T-helper 1 cell treated with Interleukin-12 subunit alpha and Interleukin-12 subunit beta and Interleukin-4 antibody, amounts not matched to agents 30 μg/mL and 1 μg/mL, for 36 hours (primary cell): ENCODE measurements at regions not wholly inside any gene's neighbourhood (a gene's known extent, or its start where the extent isn't known, plus 50 kb on each side); places are given as distances from the start of the nearest gene placed in this dataset.
"Not testable (repeated sequence)": the region's sequence is repeated elsewhere in the genome, so short reads cannot be mapped to it uniquely, and the experiment has no call there.

Source experiments
- H3K27ac Mint-ChIP-seq: one replicate; pipeline ENCODE4 v1.8.0; 2021; ENCODE audit warnings: mild to moderate bottlenecking, mixed read lengths
- H3K27me3 Mint-ChIP-seq: one replicate; pipeline ENCODE4 v1.8.0; 2021; ENCODE audit warnings: low read depth, mixed read lengths
- H3K36me3 Mint-ChIP-seq: one replicate; pipeline ENCODE4 v1.8.0; 2021; ENCODE audit warnings: low read depth, mixed read lengths
- H3K4me1 Mint-ChIP-seq: one replicate; pipeline ENCODE4 v1.8.0; 2021; ENCODE audit warnings: low read depth, mixed read lengths
- H3K4me3 Mint-ChIP-seq: one replicate; pipeline ENCODE4 v1.8.0; 2021; ENCODE audit warnings: mild to moderate bottlenecking, moderate library complexity, mixed read lengths
- H3K9me3 Mint-ChIP-seq: one replicate; pipeline ENCODE4 v1.8.0; 2021; ENCODE audit warnings: mixed read lengths

GRCh38 chr3:140770977-140771667, 93.3 kb downstream of the TRIM42 start:
- Mint-ChIP-seq H3K4me1 (peaks cover 13% of the 10 kb centered on the region), H3K27me3 (peaks cover 7% of the 10 kb centered on the region), H3K4me3 (no peak overlapping the region), H3K9me3 (peaks cover 7% of the 10 kb centered on the region), H3K27ac (no peak overlapping the region), H3K36me3 (no peaks in the 10 kb centered on the region)

- Mint-ChIP-seq H3K27ac (no peak overlapping the region), H3K4me1 (peaks cover 4% of the 10 kb centered on the region), H3K9me3 (peaks cover 14% of the 10 kb centered on the region), H3K27me3 (peaks cover 4% of the 10 kb centered on the region), H3K4me3 (no peak overlapping the region), H3K36me3 (peaks cover 5% of the 10 kb centered on the region)
Measured at GRCh38 chr3:140777631-140778233, 99.9 kb downstream of the TRIM42 start.

- H3K36me3 Mint-ChIP-seq = no peaks in the 10 kb centered on the region
- peaks cover 8% of the 10 kb centered on the region for H3K27me3 Mint-ChIP-seq
- no peaks in the 10 kb centered on the region for H3K4me1 Mint-ChIP-seq
- H3K9me3 Mint-ChIP-seq = peaks cover 13% of the 10 kb centered on the region
- no peak overlapping the region for H3K4me3 Mint-ChIP-seq
- no peak overlapping the region for H3K27ac Mint-ChIP-seq
Measured at GRCh38 chr3:140791368-140791767, 113.5 kb downstream of the TRIM42 start.

GRCh38 chr3:140794507-140794906, 116.6 kb downstream of the TRIM42 start:
- no peak overlapping the region for H3K4me3 Mint-ChIP-seq

GRCh38 chr3:140802898-140803297, 125.0 kb downstream of the TRIM42 start:
- not testable (repeated sequence) for H3K4me1 Mint-ChIP-seq, H3K27me3 Mint-ChIP-seq, H3K4me3 Mint-ChIP-seq, H3K36me3 Mint-ChIP-seq, H3K27ac Mint-ChIP-seq
- H3K9me3 Mint-ChIP-seq = peaks cover 37% of the 10 kb centered on the region

More at GRCh38 chr3:140794507-140794906, 116.6 kb downstream of the TRIM42 start:
- no peaks in the 10 kb centered on the region for H3K4me1 Mint-ChIP-seq
- H3K9me3 Mint-ChIP-seq = peaks cover 13% of the 10 kb centered on the region
- no peaks in the 10 kb centered on the region for H3K36me3 Mint-ChIP-seq
- no peak overlapping the region for H3K27ac Mint-ChIP-seq
- H3K27me3 Mint-ChIP-seq = peaks cover 4% of the 10 kb centered on the region

- H3K9me3 Mint-ChIP-seq = peaks cover 17% of the 10 kb centered on the region
- H3K36me3 Mint-ChIP-seq = no peaks in the 10 kb centered on the region
- no peaks in the 10 kb centered on the region for H3K4me1 Mint-ChIP-seq
- no peak overlapping the region for H3K4me3 Mint-ChIP-seq
- H3K27me3 Mint-ChIP-seq = peaks cover 13% of the 10 kb centered on the region
- no peak overlapping the region for H3K27ac Mint-ChIP-seq
Measured at GRCh38 chr3:140809316-140809715, 131.5 kb downstream of the TRIM42 start.

- H3K4me1 Mint-ChIP-seq = no peaks in the 10 kb centered on the region
- peaks cover 11% of the 10 kb centered on the region for H3K9me3 Mint-ChIP-seq
- no peak overlapping the region for H3K27ac Mint-ChIP-seq
- H3K27me3 Mint-ChIP-seq = peaks cover 13% of the 10 kb centered on the region
- no peaks in the 10 kb centered on the region for H3K36me3 Mint-ChIP-seq
- H3K4me3 Mint-ChIP-seq = no peak overlapping the region
Measured at GRCh38 chr3:140816372-140817195, 125.1 kb upstream of the SLC25A36 start.

- Mint-ChIP-seq H3K36me3 (no peaks in the 10 kb centered on the region), H3K27me3 (peaks cover 2% of the 10 kb centered on the region), H3K4me3 (no peak overlapping the region), H3K4me1 (no peaks in the 10 kb centered on the region), H3K9me3 (no peaks in the 10 kb centered on the region), H3K27ac (no peak overlapping the region)
Measured at GRCh38 chr3:140821493-140821892, 120.1 kb upstream of the SLC25A36 start.

- no peak overlapping the region for H3K4me3 Mint-ChIP-seq
- no peaks in the 10 kb centered on the region for H3K9me3 Mint-ChIP-seq
- no peaks in the 10 kb centered on the region for H3K4me1 Mint-ChIP-seq
- no peak overlapping the region for H3K27ac Mint-ChIP-seq
- no peaks in the 10 kb centered on the region for H3K27me3 Mint-ChIP-seq
- no peaks in the 10 kb centered on the region for H3K36me3 Mint-ChIP-seq
Measured at GRCh38 chr3:140822401-140823047, 119.1 kb upstream of the SLC25A36 start.

GRCh38 chr3:140823106-140823505, 118.5 kb upstream of the SLC25A36 start:
- no peak overlapping the region for H3K27ac Mint-ChIP-seq
- H3K27me3 Mint-ChIP-seq = no peaks in the 10 kb centered on the region
- H3K36me3 Mint-ChIP-seq = no peaks in the 10 kb centered on the region
- H3K9me3 Mint-ChIP-seq = no peaks in the 10 kb centered on the region
- no peaks in the 10 kb centered on the region for H3K4me1 Mint-ChIP-seq
- H3K4me3 Mint-ChIP-seq = no peak overlapping the region

- Mint-ChIP-seq H3K4me1 (peaks cover 2% of the 10 kb centered on the region), H3K4me3 (no peak overlapping the region), H3K27me3 (peaks cover 3% of the 10 kb centered on the region), H3K27ac (no peak overlapping the region), H3K36me3 (no peaks in the 10 kb centered on the region), H3K9me3 (no peaks in the 10 kb centered on the region)
Measured at GRCh38 chr3:140827894-140828293, 113.7 kb upstream of the SLC25A36 start.

- H3K36me3 Mint-ChIP-seq = no peaks in the 10 kb centered on the region
- H3K27ac Mint-ChIP-seq = no peak overlapping the region
- H3K4me3 Mint-ChIP-seq = no peak overlapping the region
- H3K4me1 Mint-ChIP-seq = peaks cover 5% of the 10 kb centered on the region
- peaks cover 5% of the 10 kb centered on the region for H3K27me3 Mint-ChIP-seq
- no peaks in the 10 kb centered on the region for H3K9me3 Mint-ChIP-seq
Measured at GRCh38 chr3:140828585-140828984, 113.1 kb upstream of the SLC25A36 start.

- no peak overlapping the region for H3K27ac Mint-ChIP-seq
- H3K4me3 Mint-ChIP-seq = no peak overlapping the region
- peaks cover 10% of the 10 kb centered on the region for H3K27me3 Mint-ChIP-seq
- no peaks in the 10 kb centered on the region for H3K9me3 Mint-ChIP-seq
- peaks cover 5% of the 10 kb centered on the region for H3K4me1 Mint-ChIP-seq
- no peaks in the 10 kb centered on the region for H3K36me3 Mint-ChIP-seq
Measured at GRCh38 chr3:140829796-140830195, 111.8 kb upstream of the SLC25A36 start.

GRCh38 chr3:140830391-140830790, 111.2 kb upstream of the SLC25A36 start:
- H3K4me3 Mint-ChIP-seq = no peak overlapping the region
- H3K36me3 Mint-ChIP-seq = no peaks in the 10 kb centered on the region
- no peak overlapping the region for H3K27ac Mint-ChIP-seq
- H3K4me1 Mint-ChIP-seq = peaks cover 5% of the 10 kb centered on the region
- H3K9me3 Mint-ChIP-seq = no peaks in the 10 kb centered on the region
- peaks cover 15% of the 10 kb centered on the region for H3K27me3 Mint-ChIP-seq
